ENCODE measurements at regions not wholly inside any gene's neighbourhood (a gene's known extent, or its start where the extent isn't known, plus 50 kb on each side); places are given as distances from the start of the nearest gene placed in this dataset.

GRCh38 chr4:18390655-18391353, 369.2 kb upstream of the LCORL start:
- no peak for DNase-seq (ENCODE audit: low read depth in 1 of 2, low spot score in 1 of 2)
- TF ChIP-seq POLR2AphosphoS5 (IDR thresholded peaks at IDR 0.05; ENCODE audit: low read depth) (no peak), REST (IDR thresholded peaks at IDR 0.05; ENCODE audit: insufficient replicate concordance, low read depth) (no peak), GABPA (IDR thresholded peaks at IDR 0.05; ENCODE audit: low read depth) (no peak), CTCF (IDR thresholded peaks at IDR 0.05; ENCODE audit: insufficient read depth, low read length) (no peak), SPI1 (IDR thresholded peaks at IDR 0.05; ENCODE audit: borderline replicate concordance, low read depth) (no peak)
- Histone ChIP-seq H3K27ac (replicated peaks) (no peak overlapping the region), H3K27me3 (ENCODE audit: insufficient read depth, poor library complexity, severe bottlenecking) (no peaks in the 10 kb centered on the region), H3K4me3 (replicated peaks; ENCODE audit: insufficient read depth, low read length) (no peak overlapping the region)

GRCh38 chr4:18389115-18389514, 367.6 kb upstream of the LCORL start:
- TF ChIP-seq SPI1 (IDR thresholded peaks at IDR 0.05; ENCODE audit: borderline replicate concordance, low read depth) (no peak), POLR2AphosphoS5 (IDR thresholded peaks at IDR 0.05; ENCODE audit: low read depth) (no peak), REST (IDR thresholded peaks at IDR 0.05; ENCODE audit: insufficient replicate concordance, low read depth) (no peak)
- H3K27me3 ChIP-seq (ENCODE audit: insufficient read depth, poor library complexity, severe bottlenecking), result no peaks in the 10 kb centered on the region
- no peak for DNase-seq (ENCODE audit: low read depth in 1 of 2, low spot score in 1 of 2)
- H3K27ac ChIP-seq (replicated peaks), result no peak overlapping the region
- no peak overlapping the region for H3K4me3 ChIP-seq (replicated peaks; ENCODE audit: insufficient read depth, low read length)

GRCh38 chr4:18388039-18388438, 366.5 kb upstream of the LCORL start:
- no peak for DNase-seq (ENCODE audit: low read depth in 1 of 2, low spot score in 1 of 2)
- Histone ChIP-seq H3K4me3 (replicated peaks; ENCODE audit: insufficient read depth, low read length) (no peak overlapping the region), H3K27me3 (ENCODE audit: insufficient read depth, poor library complexity, severe bottlenecking) (no peaks in the 10 kb centered on the region), H3K27ac (replicated peaks) (no peak overlapping the region)
- no peak for TF ChIP-seq GABPA (IDR thresholded peaks at IDR 0.05; ENCODE audit: low read depth)
- no peak for TF ChIP-seq SPI1 (IDR thresholded peaks at IDR 0.05; ENCODE audit: borderline replicate concordance, low read depth)
- TF ChIP-seq CTCF (IDR thresholded peaks at IDR 0.05; ENCODE audit: insufficient read depth, low read length), result no peak
- no peak for TF ChIP-seq REST (IDR thresholded peaks at IDR 0.05; ENCODE audit: insufficient replicate concordance, low read depth)
- TF ChIP-seq POLR2AphosphoS5 (IDR thresholded peaks at IDR 0.05; ENCODE audit: low read depth), result no peak

Measured in HL-60 (cell line).